Body of pancreas (tissue), 4 donors: ENCODE measurements at regions not wholly inside any gene's neighbourhood (a gene's known extent, or its start where the extent isn't known, plus 50 kb on each side); places are given as distances from the start of the nearest gene placed in this dataset.
"Not testable (repeated sequence)": the region's sequence is repeated elsewhere in the genome, so short reads cannot be mapped to it uniquely, and the experiment has no call there.

ENCODE experiments used
- ATAC-seq: fragments of 150-250 bp; one replicate; pipeline ENCODE4 v1.9.1; 2016
- DNase-seq, 4 donors: peaks; one replicate each; pipeline ENCODE4 v3.0.0-alpha.2; 2019
- H3K27ac ChIP-seq, 4 donors: fragments of 200-600 bp; sonication (generic); 1 replicate in 3 of 4; 2 replicates in 1 of 4; pipeline versions ENCODE4 v1.5.1 to v1.6.1; 2016 to 2019; ENCODE audit warnings: mild to moderate bottlenecking in 1 of 4, mixed read lengths in 1 of 4, moderate library complexity in 1 of 4
- H3K27me3 ChIP-seq, 2 donors: fragments of 200-600 bp; sonication (generic); one replicate each; pipeline ENCODE4 v1.6.0; 2016; ENCODE audit warnings: mild to moderate bottlenecking in 1 of 2
- H3K36me3 ChIP-seq, 2 donors: fragments of 200-600 bp; sonication (generic); replicated peaks in 1 of 2; 2 replicates each; pipeline ENCODE4 v1.5.1; 2016; ENCODE audit warnings: low read depth in 2 of 2; ENCODE audit not compliant: insufficient read depth in 1 of 2
- H3K4me1 ChIP-seq: fragments of 200-600 bp; sonication (generic); one replicate; pipeline ENCODE4 v1.6.0; 2016
- H3K4me3 ChIP-seq, 2 donors: fragments of 200-600 bp; sonication (generic); 1 replicate in 1 of 2; 2 replicates in 1 of 2; pipeline ENCODE4 v1.5.1; 2016 to 2019
- H3K9me3 ChIP-seq, 3 donors: fragments of 200-600 bp; sonication (generic); 1 replicate in 2 of 3; 2 replicates in 1 of 3; pipeline ENCODE4 v1.5.1; 2016
- POLR2A ChIP-seq, 3 donors: fragments of 450-650 bp; IDR thresholded peaks; one replicate each; pipeline ENCODE4 v1.6.1; 2016; ENCODE audit warnings: antibody characterized with exemption in 3 of 3, mild to moderate bottlenecking in 2 of 3
- WGBS, 2 donors: methylation state at CpG; one replicate each; pipeline ENCODE4 v1.1.5; 2017; 5-methylcytosine and 5-hydroxymethylcytosine counted together
- intact Hi-C: fragments of 100-400 bp; cut with DNase I; formaldehyde crosslinking; loops from one replicate; pipeline ENCODE4 v1.15.1; 2023
- TF ChIP-seq, protein P1 (sequence below), 7 experiments: fragments of 450-650 bp in 4 of 7; fragments of 200-600 bp in 3 of 7; sonication (generic) in 3 of 7; IDR thresholded peaks; one replicate each; pipeline ENCODE4 v1.5.1; 2016 to 2019; ENCODE audit warnings: antibody characterized with exemption in 7 of 7

- no peaks in the 10 kb centered on the region for H3K27me3 ChIP-seq
- no peak for ATAC-seq
- no peaks in the 10 kb centered on the region for H3K36me3 ChIP-seq
- H3K9me3 ChIP-seq, result peaks cover 0 to 4% (median 0%) of the 10 kb centered on the region in 3 donors
- DNase-seq, result no peak
- H3K4me3 ChIP-seq, result no peak overlapping the region
- H3K27ac ChIP-seq, result no peak overlapping the region
- WGBS, 2 donors, result 85 to 87% methylated on average over 4 of the region's 4 CpGs
- H3K4me1 ChIP-seq, result peaks cover 4% of the 10 kb centered on the region
- TF ChIP-seq POLR2A (IDR thresholded peaks at IDR 0.05), result no peak
- TF ChIP-seq, protein P1, sequence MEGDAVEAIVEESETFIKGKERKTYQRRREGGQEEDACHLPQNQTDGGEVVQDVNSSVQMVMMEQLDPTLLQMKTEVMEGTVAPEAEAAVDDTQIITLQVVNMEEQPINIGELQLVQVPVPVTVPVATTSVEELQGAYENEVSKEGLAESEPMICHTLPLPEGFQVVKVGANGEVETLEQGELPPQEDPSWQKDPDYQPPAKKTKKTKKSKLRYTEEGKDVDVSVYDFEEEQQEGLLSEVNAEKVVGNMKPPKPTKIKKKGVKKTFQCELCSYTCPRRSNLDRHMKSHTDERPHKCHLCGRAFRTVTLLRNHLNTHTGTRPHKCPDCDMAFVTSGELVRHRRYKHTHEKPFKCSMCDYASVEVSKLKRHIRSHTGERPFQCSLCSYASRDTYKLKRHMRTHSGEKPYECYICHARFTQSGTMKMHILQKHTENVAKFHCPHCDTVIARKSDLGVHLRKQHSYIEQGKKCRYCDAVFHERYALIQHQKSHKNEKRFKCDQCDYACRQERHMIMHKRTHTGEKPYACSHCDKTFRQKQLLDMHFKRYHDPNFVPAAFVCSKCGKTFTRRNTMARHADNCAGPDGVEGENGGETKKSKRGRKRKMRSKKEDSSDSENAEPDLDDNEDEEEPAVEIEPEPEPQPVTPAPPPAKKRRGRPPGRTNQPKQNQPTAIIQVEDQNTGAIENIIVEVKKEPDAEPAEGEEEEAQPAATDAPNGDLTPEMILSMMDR (IDR thresholded peaks at IDR 0.05), result no peak
- intact Hi-C loops, result no loop called here
Observed at GRCh38 chr2:138312061-138312460, 189.5 kb upstream of the SPOPL start.

- H3K4me1 ChIP-seq, ATAC-seq, H3K27ac ChIP-seq, H3K27me3 ChIP-seq, H3K9me3 ChIP-seq, DNase-seq, H3K36me3 ChIP-seq, intact Hi-C loops, H3K4me3 ChIP-seq: not testable (repeated sequence)
Observed at GRCh38 chr2:138315619-138316018, 186.0 kb upstream of the SPOPL start.

- TF ChIP-seq, protein P1 (IDR thresholded peaks at IDR 0.05), result no peak
- no peak for TF ChIP-seq POLR2A (IDR thresholded peaks at IDR 0.05)
- H3K4me3 ChIP-seq, result no peak overlapping the region
- H3K27me3 ChIP-seq, result no peaks in the 10 kb centered on the region
- no peak for DNase-seq
- H3K9me3 ChIP-seq, result peaks cover 0 to 4% (median 0%) of the 10 kb centered on the region in 3 donors
- H3K36me3 ChIP-seq, result no peaks in the 10 kb centered on the region
- H3K27ac ChIP-seq, result no peak overlapping the region
- H3K4me1 ChIP-seq, result peaks cover 19% of the 10 kb centered on the region
- intact Hi-C loops, result no loop called here
- no peak for ATAC-seq
- whole genome bisulfite sequencing, 2 donors, result 67 to 74% methylated on average over 2 of the region's 2 CpGs
Observed at GRCh38 chr2:138319616-138320015, 182.0 kb upstream of the SPOPL start.

DNA sequence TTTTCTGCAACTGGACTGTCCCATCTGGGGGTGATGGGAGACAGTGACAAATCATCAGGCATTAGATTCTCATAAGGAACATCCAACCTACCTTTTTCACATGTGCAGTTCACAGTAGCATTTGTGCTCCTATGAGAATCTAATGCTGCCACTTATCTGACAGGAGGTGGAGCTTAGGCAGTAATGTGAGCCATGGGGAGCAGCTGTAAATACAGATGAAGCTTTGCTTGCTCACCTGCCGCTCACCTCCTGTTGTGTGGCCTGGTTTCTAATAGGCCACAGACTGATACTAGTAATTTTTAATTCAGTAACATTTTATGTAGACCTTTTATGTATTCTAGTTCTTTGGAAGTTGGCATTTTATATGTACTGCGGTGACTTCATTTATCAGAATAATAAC, 180.1 kb upstream of the SPOPL start:
- peak; percentile 41 to 71 (median 64) for DNase-seq
- TF ChIP-seq, protein P1 (IDR thresholded peaks at IDR 0.05), result no peak
- no peak for TF ChIP-seq POLR2A (IDR thresholded peaks at IDR 0.05)
- no peaks in the 10 kb centered on the region for H3K9me3 ChIP-seq
- no peaks in the 10 kb centered on the region for H3K36me3 ChIP-seq
- ATAC-seq, result peak; percentile 51
- WGBS, 2 donors, result 35 to 43% methylated on average over 2 of the region's 2 CpGs
- H3K27ac ChIP-seq, result peak overlapping the region in 2 of 4 donors; percentile 25 to 33
- intact Hi-C loops, result no loop called here
- H3K27me3 ChIP-seq, result no peaks in the 10 kb centered on the region
- H3K4me1 ChIP-seq, result peaks cover 21% of the 10 kb centered on the region
- H3K4me3 ChIP-seq, result no peak overlapping the region

DNA sequence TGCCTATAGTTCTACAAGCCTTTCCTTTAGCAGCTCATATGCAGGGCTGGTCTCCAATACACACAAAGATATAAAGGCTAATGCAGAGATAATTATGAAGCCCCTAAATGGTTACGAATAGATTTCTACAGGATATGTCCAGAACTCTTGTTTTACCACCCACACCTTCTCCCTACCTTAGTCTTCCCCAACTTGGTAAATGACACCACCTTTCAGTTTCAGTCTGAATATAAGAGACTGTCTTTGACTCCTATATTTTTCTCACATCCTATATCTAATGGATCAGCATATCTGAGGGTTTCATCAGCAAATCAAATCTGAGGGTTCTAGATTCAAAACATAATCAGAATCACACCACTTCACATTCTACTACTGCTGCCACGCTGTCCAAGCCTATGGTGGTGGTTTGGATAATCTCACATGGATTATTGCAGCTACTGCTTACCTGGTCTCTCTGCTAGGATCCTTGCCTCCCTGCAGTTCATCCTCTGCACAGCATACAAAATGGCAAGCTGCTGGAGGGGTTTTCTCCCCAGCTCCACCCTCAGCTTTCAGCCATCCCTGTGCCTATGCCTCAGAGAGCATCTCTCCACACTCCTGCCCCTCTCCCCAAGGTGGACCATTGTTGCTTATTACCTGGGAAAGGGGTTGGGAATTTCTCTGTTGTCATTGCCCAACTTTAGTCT, 178.0 kb upstream of the SPOPL start:
- H3K9me3 ChIP-seq, result no peaks in the 10 kb centered on the region
- no peak for TF ChIP-seq POLR2A (IDR thresholded peaks at IDR 0.05)
- TF ChIP-seq, protein P1 (IDR thresholded peaks at IDR 0.05), result no peak
- H3K4me3 ChIP-seq, result no peak overlapping the region
- intact Hi-C loops, result no loop called here
- peaks cover 27% of the 10 kb centered on the region for H3K4me1 ChIP-seq
- ATAC-seq (no peak), DNase-seq (no peak)
- H3K27ac ChIP-seq, result peak overlapping the region in 1 of 4 donors; percentile 9
- no peaks in the 10 kb centered on the region for H3K36me3 ChIP-seq
- WGBS, 2 donors, result 92 to 94% methylated on average over 2 of the region's 2 CpGs
- no peaks in the 10 kb centered on the region for H3K27me3 ChIP-seq
